Muscle of leg (tissue), 3 donors: ENCODE measurements at regions not wholly inside any gene's neighbourhood (a gene's known extent, or its start where the extent isn't known, plus 50 kb on each side); places are given as distances from the start of the nearest gene placed in this dataset.

ENCODE experiments used
- DNase-seq: peaks from one replicate; pipeline ENCODE4 v3.0.0; 2013
- H3K27ac ChIP-seq: one replicate; pipeline ENCODE4 v1.5.1; 2013; ENCODE audit warnings: mild to moderate bottlenecking, low read length, control low read depth
- H3K27me3 ChIP-seq: one replicate; pipeline ENCODE4 v1.6.1; 2013; ENCODE audit warnings: low read length; ENCODE audit not compliant: control insufficient read depth, insufficient read depth
- H3K36me3 ChIP-seq: one replicate; pipeline ENCODE4 v1.6.1; 2013; ENCODE audit warnings: low read length; ENCODE audit not compliant: control insufficient read depth, insufficient read depth
- H3K4me1 ChIP-seq: one replicate; pipeline ENCODE4 v1.6.1; 2013; ENCODE audit warnings: low read length; ENCODE audit not compliant: control insufficient read depth, insufficient read depth
- H3K4me3 ChIP-seq: one replicate; pipeline ENCODE4 v1.5.1; 2013; ENCODE audit warnings: low read length, control low read depth
- H3K9me3 ChIP-seq: replicated peaks from 2 replicates; pipeline ENCODE4 v1.6.1; 2013; ENCODE audit warnings: low read depth, low read length; ENCODE audit not compliant: control insufficient read depth
- WGBS: methylation state at CpG from one replicate; pipeline ENCODE4 v1.1.5; 2013; ENCODE audit warnings: missing lambda C conversion rate; ENCODE audit not compliant: insufficient coverage; 5-methylcytosine and 5-hydroxymethylcytosine counted together

DNA sequence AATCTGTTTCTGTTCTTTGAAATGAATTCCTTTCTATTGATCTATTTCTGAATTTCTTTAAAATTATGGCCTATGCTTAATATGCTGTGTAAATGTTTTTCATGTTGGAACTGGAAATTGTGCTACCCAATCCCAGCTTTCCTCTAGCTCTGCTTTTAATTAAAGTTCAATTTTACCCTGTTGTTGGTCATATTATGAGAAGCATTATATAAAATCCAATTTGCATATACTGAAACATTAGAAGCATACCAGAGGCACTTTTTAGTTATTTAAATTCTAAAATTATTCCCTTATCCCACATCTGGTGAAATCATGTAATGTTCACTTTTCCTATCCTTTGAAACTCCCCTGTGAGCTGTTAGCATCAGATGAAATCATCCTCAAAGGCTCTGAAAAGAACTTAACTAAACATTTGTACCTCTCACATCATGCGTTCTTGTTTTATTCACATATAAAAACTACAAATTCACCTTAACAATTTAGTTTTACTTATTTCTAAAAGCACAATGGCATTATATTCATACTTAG is 160.6 kb upstream of the COL21A1 start:
- no peaks in the 10 kb centered on the region for H3K4me1 ChIP-seq
- H3K4me3 ChIP-seq: no peak overlapping the region
- H3K27ac ChIP-seq: no peak overlapping the region
- no peaks in the 10 kb centered on the region for H3K9me3 ChIP-seq
- peak; percentile 85 for DNase-seq
- WGBS: no CpG with 5 or more reads among the region's 1 CpG
- no peaks in the 10 kb centered on the region for H3K36me3 ChIP-seq
- no peaks in the 10 kb centered on the region for H3K27me3 ChIP-seq

DNA sequence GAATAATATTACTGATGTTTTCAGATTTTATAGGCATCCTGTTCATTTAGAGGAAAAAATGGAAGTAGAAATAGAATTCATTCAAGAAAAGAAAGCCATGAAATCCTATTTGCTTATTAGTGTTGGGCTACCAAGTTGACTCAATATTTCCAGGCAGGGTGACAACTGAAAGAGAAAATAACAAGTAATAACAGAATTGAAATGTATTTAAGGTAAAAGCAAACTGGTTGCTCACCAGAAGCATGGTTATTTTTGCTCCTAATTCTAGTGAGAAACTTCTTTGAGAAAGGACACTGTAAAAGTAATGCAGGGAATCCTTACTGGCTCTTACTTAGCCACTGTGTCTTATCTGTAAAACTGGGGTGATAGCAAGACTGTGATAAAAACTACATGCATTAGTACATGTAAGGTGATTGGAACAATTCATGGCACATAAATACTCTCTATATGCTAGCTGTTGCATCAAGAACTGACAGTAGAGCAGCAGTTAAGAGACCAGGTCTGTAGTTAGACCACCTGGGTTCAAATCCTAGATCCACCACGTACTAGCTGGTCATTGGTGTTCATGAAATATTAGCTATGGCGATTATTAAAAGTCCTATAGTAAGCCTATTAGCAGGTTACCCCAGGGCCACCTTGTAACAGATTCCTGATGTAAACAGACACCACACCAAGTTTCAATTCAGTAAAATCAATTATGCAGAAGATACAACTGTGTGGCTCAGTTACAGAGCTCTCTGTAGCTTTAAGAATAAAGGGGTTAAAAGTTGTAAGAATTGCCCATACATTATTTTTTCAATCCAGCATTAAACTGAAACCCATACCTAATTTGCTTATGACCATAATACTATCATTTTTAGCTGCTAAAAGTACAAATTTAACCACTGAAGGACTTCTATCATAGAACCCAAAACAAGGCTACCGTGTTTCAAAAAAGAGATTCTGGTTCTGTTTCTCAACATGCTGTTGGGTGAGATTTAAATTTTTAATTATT is 159.2 kb upstream of the COL21A1 start:
- Histone ChIP-seq H3K27ac (no peak overlapping the region), H3K27me3 (no peaks in the 10 kb centered on the region), H3K4me3 (no peak overlapping the region), H3K4me1 (no peaks in the 10 kb centered on the region), H3K9me3 (no peaks in the 10 kb centered on the region), H3K36me3 (no peaks in the 10 kb centered on the region)
- peak; percentile 68 for DNase-seq
- 100% methylated on average over 1 of the region's 3 CpGs for WGBS

GRCh38 chr6:56404599-56404998 is 157.2 kb upstream of the COL21A1 start:
- Histone ChIP-seq H3K27me3 (no peaks in the 10 kb centered on the region), H3K4me3 (no peak overlapping the region), H3K36me3 (no peaks in the 10 kb centered on the region), H3K4me1 (no peaks in the 10 kb centered on the region), H3K27ac (no peak overlapping the region), H3K9me3 (no peaks in the 10 kb centered on the region)
- DNase-seq: no peak
- 80% methylated on average over 1 of the region's 2 CpGs for WGBS

DNA sequence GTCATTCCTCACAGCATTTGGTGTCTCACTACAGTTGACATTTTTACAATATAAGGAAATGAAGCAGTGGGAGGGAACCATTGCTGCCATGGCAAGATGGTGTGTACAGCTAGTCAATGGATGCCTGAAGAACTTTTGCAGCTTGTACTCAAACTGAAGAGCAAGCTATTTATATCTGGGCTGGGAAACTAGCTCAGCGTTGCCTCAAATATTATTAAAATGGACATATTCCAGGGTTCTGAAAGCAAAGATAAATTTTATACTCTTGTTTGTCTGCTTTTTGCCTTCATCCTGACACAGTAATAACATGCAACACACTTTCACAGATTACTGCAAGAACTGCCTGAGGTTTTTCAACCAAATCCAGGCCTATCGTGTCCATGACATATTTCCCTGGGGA is 156.4 kb upstream of the COL21A1 start:
- Histone ChIP-seq H3K27ac (peak overlapping the region; percentile 39), H3K4me3 (no peak overlapping the region), H3K4me1 (no peaks in the 10 kb centered on the region), H3K27me3 (no peaks in the 10 kb centered on the region), H3K9me3 (no peaks in the 10 kb centered on the region), H3K36me3 (no peaks in the 10 kb centered on the region)
- WGBS: no CpG with 5 or more reads among the region's 2 CpGs
- peak; percentile 86 for DNase-seq

DNA sequence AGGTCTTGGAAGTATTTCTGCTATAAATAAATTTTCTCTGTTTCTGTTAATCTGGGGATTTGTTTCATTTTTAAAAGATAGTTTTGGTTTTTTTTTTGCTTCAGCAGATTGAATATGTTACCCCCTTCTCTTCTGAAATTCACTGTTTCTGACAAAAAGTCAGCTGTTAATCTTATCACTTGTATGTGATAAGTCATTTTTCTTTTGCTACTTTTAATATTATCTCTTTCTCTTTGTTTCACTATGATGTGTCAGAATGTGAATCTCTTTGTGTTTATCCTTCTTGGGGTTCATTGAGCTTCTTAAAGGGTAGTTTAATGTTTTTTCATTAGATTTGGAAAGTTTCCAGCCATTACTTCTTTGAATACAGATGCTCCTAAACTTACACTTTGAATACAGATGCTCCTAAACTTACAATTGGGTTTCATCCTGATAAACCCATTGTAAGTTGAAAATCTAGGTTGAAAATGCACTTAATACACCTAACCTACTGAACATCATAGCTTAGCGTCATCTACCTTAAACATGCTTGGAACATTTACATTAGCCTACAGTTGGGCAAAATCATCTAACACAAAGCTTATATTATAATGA is 154.2 kb upstream of the COL21A1 start:
- no CpG with 5 or more reads among the region's 1 CpG for WGBS
- no peak overlapping the region for H3K27ac ChIP-seq

DNA sequence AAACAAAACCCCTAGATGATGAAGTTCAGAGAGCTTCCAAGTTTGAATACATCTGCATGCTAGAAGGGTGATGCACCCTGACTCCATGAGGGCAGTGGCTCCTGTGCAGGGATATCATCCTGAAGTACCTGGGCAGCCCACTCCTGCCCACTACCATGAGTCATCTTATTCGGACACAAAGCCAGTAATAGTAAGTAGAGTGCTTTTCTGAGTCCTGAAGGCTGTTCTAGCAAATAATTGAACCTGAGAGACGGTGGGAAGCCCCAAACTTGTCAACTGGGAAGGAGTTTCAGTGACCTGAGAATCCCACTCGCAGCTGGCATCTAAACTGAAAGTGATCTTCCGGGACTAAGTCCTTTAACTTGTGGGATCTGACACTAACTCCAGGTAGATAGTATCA is 152.9 kb upstream of the COL21A1 start:
- WGBS: 33% methylated on average over 2 of the region's 4 CpGs
- no peak overlapping the region for H3K4me3 ChIP-seq
- H3K36me3 ChIP-seq: no peaks in the 10 kb centered on the region
- H3K27me3 ChIP-seq: no peaks in the 10 kb centered on the region
- no peak for DNase-seq
- no peak overlapping the region for H3K27ac ChIP-seq
- no peaks in the 10 kb centered on the region for H3K4me1 ChIP-seq
- no peaks in the 10 kb centered on the region for H3K9me3 ChIP-seq

More for the DNA sequence above, 154.2 kb upstream of the COL21A1 start:
- Histone ChIP-seq H3K36me3 (no peaks in the 10 kb centered on the region), H3K4me1 (no peaks in the 10 kb centered on the region), H3K9me3 (no peaks in the 10 kb centered on the region), H3K27me3 (no peaks in the 10 kb centered on the region), H3K4me3 (no peak overlapping the region)
- DNase-seq: no peak

- no peaks in the 10 kb centered on the region for H3K27me3 ChIP-seq
- no peaks in the 10 kb centered on the region for H3K4me1 ChIP-seq
- H3K9me3 ChIP-seq: no peaks in the 10 kb centered on the region
- DNase-seq: no peak
- H3K36me3 ChIP-seq: no peaks in the 10 kb centered on the region
- no peak overlapping the region for H3K27ac ChIP-seq
- 94% methylated on average over 4 of the region's 10 CpGs for WGBS
- H3K4me3 ChIP-seq: no peak overlapping the region
Observed at GRCh38 chr6:56399672-56400263, 152.4 kb upstream of the COL21A1 start.

GRCh38 chr6:56399250-56399671 is 151.9 kb upstream of the COL21A1 start:
- H3K4me3 ChIP-seq: no peak overlapping the region
- H3K36me3 ChIP-seq: no peaks in the 10 kb centered on the region
- no peaks in the 10 kb centered on the region for H3K4me1 ChIP-seq
- no peaks in the 10 kb centered on the region for H3K9me3 ChIP-seq
- no peak overlapping the region for H3K27ac ChIP-seq
- DNase-seq: no peak
- H3K27me3 ChIP-seq: no peaks in the 10 kb centered on the region
- 60% methylated on average over 1 of the region's 2 CpGs for WGBS

DNA sequence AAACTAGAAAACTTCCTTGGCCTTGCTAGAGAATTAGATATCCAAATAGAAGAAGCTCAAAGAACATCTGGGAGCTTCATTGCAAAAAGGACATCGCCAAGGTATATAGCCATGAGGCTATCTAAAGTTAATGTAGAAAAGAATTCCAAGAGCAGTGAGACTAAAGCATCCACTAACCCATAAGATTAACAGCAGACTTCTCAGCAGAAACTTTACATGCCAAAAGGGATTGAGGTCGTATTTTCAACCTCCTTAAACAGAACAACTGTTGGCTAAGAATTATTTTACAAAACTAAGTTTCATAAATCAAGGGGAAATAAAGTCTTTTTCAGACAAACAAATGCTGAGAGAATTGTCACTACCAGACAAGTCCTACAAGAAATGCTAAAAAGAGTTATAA is 149.1 kb upstream of the COL21A1 start:
- Histone ChIP-seq H3K4me3 (no peak overlapping the region), H3K27ac (no peak overlapping the region), H3K4me1 (no peaks in the 10 kb centered on the region), H3K36me3 (no peaks in the 10 kb centered on the region), H3K9me3 (no peaks in the 10 kb centered on the region), H3K27me3 (no peaks in the 10 kb centered on the region)
- WGBS: no CpG with 5 or more reads among the region's 2 CpGs
- DNase-seq: no peak
